ENCODE measurements at regions not wholly inside any gene's neighbourhood (a gene's known extent, or its start where the extent isn't known, plus 50 kb on each side); places are given as distances from the start of the nearest gene placed in this dataset.

GRCh38 chr16:85228970-85229430 lies 116.7 kb upstream of the CIBAR2 start:
- Histone ChIP-seq H4K5ac (ENCODE audit: insufficient read length, low read depth, low read length) (no peak overlapping the region), H3K4me1 (ENCODE audit: insufficient read depth, low read length) (no peaks in the 10 kb centered on the region), H2BK5ac (ENCODE audit: insufficient read length, low read length) (no peak overlapping the region), H3K23ac (ENCODE audit: insufficient read length, low read depth, low read length) (no peak overlapping the region), H3K18ac (ENCODE audit: insufficient read length, low read depth, low read length) (no peak overlapping the region), H3K23me2 (ENCODE audit: insufficient read length, low read depth, low read length, poor library complexity, severe bottlenecking) (no peaks in the 10 kb centered on the region), H2BK15ac (ENCODE audit: low read depth, low read length) (no peak overlapping the region), H3K27me3 (ENCODE audit: insufficient read depth, low read length) (no peaks in the 10 kb centered on the region), H3K4ac (ENCODE audit: low read depth, low read length) (no peak overlapping the region), H4K8ac (replicated peaks; ENCODE audit: insufficient read length, low read depth, low read length) (no peak overlapping the region), H3K4me2 (ENCODE audit: insufficient read depth, insufficient read length, low read length) (no peak overlapping the region), H3K56ac (ENCODE audit: insufficient read length, low read depth, low read length) (no peak overlapping the region), H2BK12ac (ENCODE audit: insufficient read length, low read depth, low read length) (no peak overlapping the region), H4K91ac (ENCODE audit: insufficient read length, low read depth, low read length) (no peak overlapping the region), H2BK120ac (ENCODE audit: low read depth, low read length, poor library complexity, severe bottlenecking) (no peak overlapping the region), H3K9ac (ENCODE audit: extremely low read depth, insufficient read length, low read length) (no peak overlapping the region), H3K14ac (ENCODE audit: insufficient read depth, low read length) (no peak overlapping the region; the same call in 1 of the 2 replicates), H2AK5ac (ENCODE audit: insufficient read length, low read length) (no peak overlapping the region), H4K20me1 (ENCODE audit: control insufficient read depth, insufficient read depth, insufficient read length) (no peaks in the 10 kb centered on the region), H2AFZ (ENCODE audit: low read length) (no peak overlapping the region), H3K9me3 (ENCODE audit: control insufficient read depth, low read depth, low read length) (no peaks in the 10 kb centered on the region), H3T11ph (ENCODE audit: low read length) (no peak overlapping the region), H3K27ac (ENCODE audit: insufficient read length, low read depth, low read length) (no peak overlapping the region), H3K79me2 (ENCODE audit: insufficient read depth, low read length) (no peaks in the 10 kb centered on the region), H3K79me1 (ENCODE audit: insufficient read depth, low read depth, low read length, poor library complexity, severe bottlenecking) (no peaks in the 10 kb centered on the region), H2BK20ac (ENCODE audit: low read depth, low read length, poor library complexity, severe bottlenecking) (no peak overlapping the region)
- Mint-ChIP-seq H3K4me3 (no peak overlapping the region), H3K27me3 (ENCODE audit: low read depth) (peaks cover 3% of the 10 kb centered on the region), H3K36me3 (ENCODE audit: insufficient read depth in 1 of 3, low read depth in 3 of 3) (peaks cover 0 to 7% (median 4%) of the 10 kb centered on the region in 3 experiments; a peak in 4 of 7 replicates), H3K4me1 (peaks cover 26 to 34% of the 10 kb centered on the region in 2 experiments), H3K9me3 (peaks cover 0 to 2% of the 10 kb centered on the region in 2 experiments; a peak in 2 of 5 replicates), H3K27ac (no peak overlapping the region)
- no peak for TF ChIP-seq CTCF (conservative IDR thresholded peaks at IDR 0.05)
- no peak for DNase-seq
- WGBS (ENCODE audit: extremely low coverage, insufficient read length, low lambda C conversion rate), result no CpG with 5 or more reads among the region's 24 CpGs

Measured in H9 (cell line).